IPS DF 6.9 (cell line): ENCODE measurements at regions not wholly inside any gene's neighbourhood (a gene's known extent, or its start where the extent isn't known, plus 50 kb on each side); places are given as distances from the start of the nearest gene placed in this dataset.

ENCODE experiments used
- DNase-seq: peaks from one replicate; pipeline ENCODE4 v3.0.0-alpha.2; 2013; ENCODE audit warnings: low read depth, low spot score
- H3K27ac ChIP-seq: one replicate; pipeline ENCODE4 v1.5.1; 2013; ENCODE audit warnings: low read length, control low read depth
- H3K27me3 ChIP-seq: 2 replicates; pipeline ENCODE4 v1.6.1; 2013; ENCODE audit warnings: mild to moderate bottlenecking, low read length; ENCODE audit not compliant: control insufficient read depth, insufficient read depth
- H3K36me3 ChIP-seq: 2 replicates; pipeline ENCODE4 v1.6.1; 2013; ENCODE audit warnings: low read length; ENCODE audit not compliant: control insufficient read depth, insufficient read depth
- H3K4me1 ChIP-seq: 2 replicates; pipeline ENCODE4 v1.6.1; 2013; ENCODE audit warnings: low read length; ENCODE audit not compliant: control insufficient read depth, insufficient read depth
- H3K4me3 ChIP-seq: 2 replicates; pipeline ENCODE4 v1.5.1; 2013; ENCODE audit warnings: mild to moderate bottlenecking, low read length
- H3K9me3 ChIP-seq: 2 replicates; pipeline ENCODE4 v1.6.1; 2013; ENCODE audit warnings: low read length, inconsistent platforms; ENCODE audit not compliant: control insufficient read depth, insufficient read depth
- WGBS: extraction: QIAGEN DNeasy Blood & Tissue Kit; methylation state at CpG from one replicate; pipeline ENCODE4 v1.1.7; 2013; ENCODE audit warnings: mixed read lengths, missing lambda C conversion rate; ENCODE audit not compliant: insufficient read length, insufficient coverage; 5-methylcytosine and 5-hydroxymethylcytosine counted together

DNA sequence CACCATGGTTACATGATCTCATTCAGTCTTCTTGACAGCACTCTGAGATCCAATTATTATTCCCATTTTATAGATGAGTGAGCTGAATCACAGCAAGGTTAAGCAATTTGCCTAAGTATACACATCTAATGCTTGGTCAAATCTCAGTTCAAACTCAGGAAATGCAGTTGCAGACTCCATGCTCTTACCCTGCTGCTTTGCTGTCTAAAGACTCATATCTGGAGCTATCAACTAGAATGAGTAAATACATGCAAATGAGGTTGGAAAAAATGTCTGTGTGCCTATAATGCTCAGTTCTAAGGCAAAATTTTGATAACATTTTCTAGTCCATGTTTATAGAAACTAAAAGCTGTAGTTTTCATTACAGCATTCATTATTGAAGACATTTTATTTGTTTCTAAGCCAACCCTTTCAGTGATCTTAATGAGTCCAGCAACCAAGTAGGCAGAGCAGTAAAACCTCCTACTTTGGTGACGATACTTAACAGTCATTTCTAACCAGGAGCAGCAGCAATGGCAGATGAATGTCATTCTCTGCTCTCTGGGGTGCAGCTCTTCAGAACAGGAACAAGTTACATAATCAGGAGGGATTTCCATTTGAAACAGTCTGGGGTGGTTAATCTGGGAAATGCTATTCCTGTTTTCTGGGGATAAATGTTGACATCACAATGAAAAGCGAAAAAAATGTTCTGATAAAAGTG lies 396.8 kb upstream of the UBE2E3 start:
- H3K27ac ChIP-seq = no peak overlapping the region
- WGBS = no CpG with 5 or more reads among the region's 2 CpGs
- no peaks in the 10 kb centered on the region for H3K27me3 ChIP-seq
- no peaks in the 10 kb centered on the region for H3K4me1 ChIP-seq
- no peaks in the 10 kb centered on the region for H3K36me3 ChIP-seq
- H3K4me3 ChIP-seq = no peak overlapping the region
- no peaks in the 10 kb centered on the region for H3K9me3 ChIP-seq
- DNase-seq = no peak

DNA sequence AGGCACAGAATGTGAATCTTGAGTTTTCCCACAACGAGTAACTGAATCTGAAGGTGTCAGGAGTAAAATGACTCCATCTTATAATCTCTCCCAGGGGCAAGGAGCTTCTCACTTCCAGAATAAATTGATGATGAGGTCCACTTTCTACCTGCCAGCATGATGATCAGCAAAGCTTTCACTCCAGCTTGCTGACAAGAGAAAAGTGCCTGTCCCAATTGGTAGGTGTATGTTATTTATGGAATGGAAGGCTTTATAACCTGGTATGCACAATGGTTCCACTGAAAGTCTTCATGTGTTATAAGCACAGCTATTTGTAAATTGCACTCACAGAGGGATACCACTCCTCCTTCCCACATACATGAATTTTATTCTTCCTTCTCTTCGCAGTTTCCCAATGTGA lies 401.0 kb upstream of the UBE2E3 start:
- Histone ChIP-seq H3K4me1 (no peaks in the 10 kb centered on the region), H3K36me3 (no peaks in the 10 kb centered on the region), H3K9me3 (no peaks in the 10 kb centered on the region), H3K27ac (no peak overlapping the region), H3K27me3 (no peaks in the 10 kb centered on the region), H3K4me3 (no peak overlapping the region)
- DNase-seq = no peak
- WGBS = no CpG with 5 or more reads among the region's 2 CpGs

DNA sequence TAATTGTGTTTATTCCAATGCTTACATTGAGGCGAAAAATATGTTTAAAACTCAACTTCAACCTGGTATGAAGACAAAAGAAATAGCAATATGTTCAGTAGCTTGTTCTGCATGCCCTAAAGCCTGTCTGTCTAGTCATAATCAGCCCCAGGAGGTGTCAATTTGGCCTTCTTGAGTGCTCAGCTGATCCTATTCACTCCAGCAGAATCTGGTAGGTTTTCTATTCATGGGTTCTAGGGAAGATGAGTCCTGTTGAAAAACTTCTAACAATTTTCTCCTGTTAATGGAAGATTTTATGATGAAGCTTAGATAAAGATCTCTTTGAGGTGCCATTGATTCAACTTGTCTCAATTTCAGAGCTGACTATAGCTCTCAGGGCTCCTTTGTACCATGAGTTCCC lies 402.0 kb upstream of the UBE2E3 start:
- WGBS = no CpG with 5 or more reads among the region's 1 CpG
- Histone ChIP-seq H3K4me1 (no peaks in the 10 kb centered on the region), H3K4me3 (no peak overlapping the region), H3K9me3 (no peaks in the 10 kb centered on the region), H3K27ac (no peak overlapping the region), H3K36me3 (no peaks in the 10 kb centered on the region), H3K27me3 (no peaks in the 10 kb centered on the region)
- DNase-seq = no peak

DNA sequence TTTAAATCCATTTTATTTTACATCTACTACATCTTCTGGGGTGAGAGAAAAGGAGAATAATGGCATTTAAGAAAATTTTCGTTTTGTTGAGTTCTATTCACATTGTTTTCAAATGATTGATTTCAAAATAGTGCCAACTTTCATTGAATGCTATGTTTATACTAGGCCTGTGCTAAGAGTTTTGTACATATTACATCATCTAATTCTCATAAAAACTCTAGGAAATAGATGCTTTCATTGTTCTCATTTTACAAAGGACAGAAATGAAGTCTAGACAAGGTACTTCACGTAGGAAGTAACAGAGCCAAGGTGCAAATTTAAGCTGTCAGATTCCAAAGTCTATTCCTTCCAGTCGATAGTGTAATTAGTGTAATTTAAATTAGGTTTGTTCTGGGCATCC lies 402.8 kb upstream of the UBE2E3 start:
- no peak for DNase-seq
- no peaks in the 10 kb centered on the region for H3K4me1 ChIP-seq
- no peak overlapping the region for H3K27ac ChIP-seq
- no peaks in the 10 kb centered on the region for H3K9me3 ChIP-seq
- no peaks in the 10 kb centered on the region for H3K36me3 ChIP-seq
- WGBS = no CpG with 5 or more reads among the region's 3 CpGs
- H3K4me3 ChIP-seq = no peak overlapping the region
- no peaks in the 10 kb centered on the region for H3K27me3 ChIP-seq

DNA sequence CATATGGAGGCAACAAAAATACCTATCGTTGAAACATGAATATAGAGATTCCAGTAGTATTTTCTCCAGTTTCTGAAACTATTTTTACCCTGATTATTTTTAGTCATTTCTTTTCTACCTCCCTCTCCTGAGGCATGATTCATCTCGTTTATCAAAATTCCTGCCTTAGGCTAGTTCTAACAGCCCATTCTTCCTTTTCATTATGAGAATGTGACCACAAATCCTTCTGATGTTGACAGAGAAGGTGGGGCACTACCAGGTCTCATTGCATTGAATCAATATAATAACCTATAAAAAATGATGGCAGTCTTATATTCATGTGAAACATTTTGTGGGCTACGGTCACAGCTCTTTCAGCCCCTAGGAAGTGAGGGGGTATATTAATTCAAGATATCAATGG lies 406.5 kb upstream of the UBE2E3 start:
- H3K9me3 ChIP-seq = no peaks in the 10 kb centered on the region
- no peaks in the 10 kb centered on the region for H3K4me1 ChIP-seq
- no peaks in the 10 kb centered on the region for H3K27me3 ChIP-seq
- no peak for DNase-seq
- H3K4me3 ChIP-seq = no peak overlapping the region
- WGBS = no CpG with 5 or more reads among the region's 3 CpGs
- H3K27ac ChIP-seq = no peak overlapping the region
- H3K36me3 ChIP-seq = no peaks in the 10 kb centered on the region

DNA sequence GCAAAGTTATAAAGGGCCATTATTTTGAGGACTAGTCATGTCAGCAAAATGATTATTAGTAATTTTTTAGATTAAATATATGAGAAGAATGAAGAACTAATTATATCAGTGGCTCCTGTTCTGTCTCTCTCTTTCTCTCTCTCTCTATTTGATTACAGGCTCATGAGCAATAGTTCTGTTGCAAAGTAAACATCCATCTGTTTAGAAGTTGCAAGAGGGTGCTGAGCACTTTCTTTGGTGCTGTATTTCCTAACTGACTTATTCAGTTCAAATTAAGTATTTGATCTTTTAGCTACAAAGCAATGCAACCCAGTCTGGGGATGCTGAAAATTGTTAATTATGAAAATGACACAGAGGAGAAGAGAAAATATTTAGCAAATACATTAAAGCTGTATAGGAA lies 408.1 kb upstream of the UBE2E3 start:
- DNase-seq = no peak
- Histone ChIP-seq H3K36me3 (no peaks in the 10 kb centered on the region), H3K4me1 (no peaks in the 10 kb centered on the region), H3K27me3 (no peaks in the 10 kb centered on the region), H3K9me3 (no peaks in the 10 kb centered on the region), H3K27ac (no peak overlapping the region), H3K4me3 (no peak overlapping the region)

DNA sequence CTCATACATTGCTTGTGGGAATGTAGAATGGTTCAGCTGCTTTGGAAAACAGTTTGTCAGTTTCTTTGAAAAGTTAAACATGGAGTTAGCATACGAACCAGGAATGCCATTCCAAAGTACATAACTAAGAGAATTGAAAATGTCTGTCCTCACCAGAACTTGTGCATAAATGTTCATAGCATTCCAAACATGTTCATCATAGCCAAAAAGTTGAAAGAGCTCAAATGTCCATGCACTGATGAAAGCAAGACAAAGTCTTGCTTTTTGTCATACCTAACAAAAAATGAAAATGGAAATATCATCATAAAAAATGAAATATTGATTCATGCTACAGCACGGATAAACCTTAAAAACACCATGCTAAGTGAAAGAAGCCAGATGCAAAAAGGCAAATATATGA lies 408.8 kb upstream of the UBE2E3 start:
- no peak for DNase-seq
- Histone ChIP-seq H3K4me1 (no peaks in the 10 kb centered on the region), H3K36me3 (no peaks in the 10 kb centered on the region), H3K9me3 (no peaks in the 10 kb centered on the region), H3K27ac (no peak overlapping the region), H3K27me3 (no peaks in the 10 kb centered on the region), H3K4me3 (no peak overlapping the region)
- WGBS = no CpG with 5 or more reads among the region's 2 CpGs

DNA sequence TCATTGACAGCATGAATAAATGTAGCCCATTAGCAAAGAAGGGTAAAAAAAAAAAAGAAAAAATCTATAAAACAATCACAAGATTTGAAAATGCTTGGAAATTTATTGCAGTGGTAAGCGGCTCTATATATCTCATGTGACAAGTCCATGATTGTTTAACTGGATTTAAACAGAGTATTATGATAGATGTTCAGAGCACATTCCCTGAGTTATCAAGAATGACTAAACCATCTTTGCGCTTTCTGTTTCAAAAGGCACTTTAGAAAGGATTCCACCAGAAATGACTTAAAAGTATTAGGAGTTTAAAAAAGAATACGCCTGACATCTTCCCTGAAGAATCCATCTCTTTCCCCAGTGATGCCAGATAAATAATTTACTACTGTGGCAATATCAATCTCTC lies 409.5 kb upstream of the UBE2E3 start:
- WGBS = no CpG with 5 or more reads among the region's 3 CpGs
- Histone ChIP-seq H3K27ac (no peak overlapping the region), H3K27me3 (no peaks in the 10 kb centered on the region), H3K4me3 (no peak overlapping the region), H3K36me3 (no peaks in the 10 kb centered on the region), H3K9me3 (no peaks in the 10 kb centered on the region), H3K4me1 (no peaks in the 10 kb centered on the region)
- no peak for DNase-seq

DNA sequence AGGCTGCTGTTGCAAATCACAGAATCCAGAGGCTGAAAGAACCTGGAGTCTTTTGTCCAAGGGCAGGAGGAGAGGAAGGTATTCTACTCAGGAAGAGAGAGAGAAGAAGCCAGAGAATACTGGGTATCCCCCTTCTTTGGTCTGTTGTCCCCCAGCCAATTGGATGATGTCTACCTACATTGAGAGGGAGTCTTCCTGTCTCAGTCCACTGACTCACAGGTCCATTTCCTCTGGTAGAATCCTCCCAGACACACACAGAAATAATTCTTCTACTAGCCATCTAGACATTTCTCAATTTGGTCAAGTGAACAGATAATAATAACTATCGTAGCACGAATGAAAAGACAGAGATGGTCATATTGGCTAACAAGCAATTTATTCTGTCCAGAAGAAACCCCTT lies 416.4 kb upstream of the UBE2E3 start:
- H3K27ac ChIP-seq = no peak overlapping the region
- H3K27me3 ChIP-seq = no peaks in the 10 kb centered on the region
- no peak for DNase-seq
- H3K36me3 ChIP-seq = no peaks in the 10 kb centered on the region
- no CpG with 5 or more reads among the region's 2 CpGs for WGBS
- H3K9me3 ChIP-seq = no peaks in the 10 kb centered on the region
- H3K4me3 ChIP-seq = no peak overlapping the region
- H3K4me1 ChIP-seq = no peaks in the 10 kb centered on the region

DNA sequence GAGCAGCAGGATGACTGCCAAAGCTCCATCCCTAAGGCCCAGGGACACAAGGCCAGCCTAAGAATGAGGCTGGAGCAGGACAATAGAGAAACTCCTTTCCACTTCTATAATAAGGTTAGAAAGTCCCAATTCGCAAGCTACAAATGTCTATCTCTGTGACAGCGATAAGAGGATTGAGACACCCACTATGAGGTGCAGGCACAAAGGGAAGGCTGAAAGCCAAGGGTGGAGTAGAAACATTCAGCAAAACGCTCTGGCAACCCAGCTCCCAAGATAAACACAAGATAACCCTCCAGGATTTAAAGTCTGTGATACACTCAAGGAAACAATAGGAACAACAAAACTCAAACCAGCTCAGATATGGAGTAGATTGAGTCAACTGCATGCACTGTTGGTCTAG lies 418.0 kb upstream of the UBE2E3 start:
- no peaks in the 10 kb centered on the region for H3K36me3 ChIP-seq
- no CpG with 5 or more reads among the region's 3 CpGs for WGBS
- no peaks in the 10 kb centered on the region for H3K4me1 ChIP-seq
- no peak for DNase-seq
- H3K27me3 ChIP-seq = no peaks in the 10 kb centered on the region
- no peak overlapping the region for H3K27ac ChIP-seq
- no peak overlapping the region for H3K4me3 ChIP-seq
- no peaks in the 10 kb centered on the region for H3K9me3 ChIP-seq

DNA sequence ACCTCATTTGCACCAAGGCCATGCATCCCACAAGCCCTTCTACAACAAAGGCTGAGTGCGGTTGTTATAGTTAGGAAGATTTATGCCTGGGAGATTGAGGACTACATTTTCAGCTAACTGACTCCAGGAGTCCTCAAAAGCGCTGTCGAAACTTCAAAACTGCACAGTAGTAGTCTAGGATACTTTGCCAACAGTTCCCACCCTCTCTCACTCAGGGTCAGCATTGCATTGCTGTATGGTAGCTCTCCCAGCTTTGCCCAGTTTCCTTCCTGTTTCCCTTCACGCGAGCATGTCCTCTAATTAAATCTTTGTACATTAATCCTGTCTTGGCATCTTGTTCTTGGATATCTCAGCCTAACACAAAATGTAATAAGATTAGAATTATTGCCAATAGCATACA lies 420.6 kb upstream of the UBE2E3 start:
- DNase-seq = no peak
- Histone ChIP-seq H3K4me3 (no peak overlapping the region), H3K27me3 (no peaks in the 10 kb centered on the region), H3K27ac (no peak overlapping the region), H3K36me3 (no peaks in the 10 kb centered on the region), H3K4me1 (no peaks in the 10 kb centered on the region), H3K9me3 (no peaks in the 10 kb centered on the region)
- no CpG with 5 or more reads among the region's 5 CpGs for WGBS
